PFSK-1 (cell line): ENCODE measurements at regions not wholly inside any gene's neighbourhood (a gene's known extent, or its start where the extent isn't known, plus 50 kb on each side); places are given as distances from the start of the nearest gene placed in this dataset.

Experiments
- FOXP2 ChIP-seq: optimal IDR thresholded peaks from 2 replicates; pipeline ENCODE3; 2011; ENCODE audit warnings: borderline replicate concordance, control low read depth, inconsistent platforms; ENCODE audit not compliant: insufficient read depth; ENCODE audit errors: extremely low read length, extremely low read depth
- POLR2AphosphoS5 ChIP-seq: IDR thresholded peaks from 2 replicates; pipeline ENCODE4 v1.6.1; 2012; ENCODE audit warnings: low read depth, mild to moderate bottlenecking, control low read depth, low read length, moderate library complexity
- REST ChIP-seq, 2 experiments: IDR thresholded peaks; 2 replicates each; pipeline versions ENCODE4 v1.6.1 to v1.8.0; 2011 to 2012; ENCODE audit warnings: low read depth in 2 of 2, low read length in 2 of 2, control low read depth in 1 of 2, inconsistent platforms in 1 of 2, mild to moderate bottlenecking in 1 of 2, moderate library complexity in 1 of 2; ENCODE audit not compliant: insufficient read depth in 1 of 2
- SIN3A ChIP-seq: IDR thresholded peaks from 2 replicates; pipeline ENCODE4 v1.6.1; 2012; ENCODE audit warnings: mild to moderate bottlenecking, low read length, moderate library complexity, borderline replicate concordance; ENCODE audit not compliant: insufficient read depth
- TAF1 ChIP-seq: IDR thresholded peaks from 2 replicates; pipeline ENCODE4 v1.6.1; 2012; ENCODE audit warnings: low read length, control low read depth, borderline replicate concordance; ENCODE audit not compliant: insufficient read depth

GRCh38 chr10:9015447-9015846, 961.0 kb downstream of the GATA3 start:
- TF ChIP-seq TAF1: no peak
- TF ChIP-seq SIN3A: no peak
- no peak for TF ChIP-seq POLR2AphosphoS5
- no peak for TF ChIP-seq REST (IDR thresholded peaks at IDR 0.05; ENCODE audit: insufficient read depth in 1 of 2, low read depth in 2 of 2, low read length in 2 of 2)
- no peak for TF ChIP-seq FOXP2
